ENCODE measurements at regions not wholly inside any gene's neighbourhood (a gene's known extent, or its start where the extent isn't known, plus 50 kb on each side); places are given as distances from the start of the nearest gene placed in this dataset.

GRCh38 chr9:17986595-17986994, 407.7 kb downstream of the SH3GL2 start:
- no peak for ATAC-seq
- DNase-seq, result no peak
- intact Hi-C loops (cut with DNase I), result no loop called here
- no peaks in the 10 kb centered on the region for H3K27me3 ChIP-seq
- no peak overlapping the region for H3K27ac ChIP-seq
- no peak overlapping the region for H3K4me3 ChIP-seq
- no peaks in the 10 kb centered on the region for H3K9me3 ChIP-seq
- no peaks in the 10 kb centered on the region for H3K4me1 ChIP-seq
- no peaks in the 10 kb centered on the region for H3K36me3 ChIP-seq
- TF ChIP-seq CTCF (IDR thresholded peaks at IDR 0.05), result no peak

- intact Hi-C loops (cut with DNase I), result no loop called here
- Histone ChIP-seq H3K4me1 (no peaks in the 10 kb centered on the region), H3K4me3 (no peak overlapping the region), H3K27ac (no peak overlapping the region), H3K36me3 (no peaks in the 10 kb centered on the region), H3K27me3 (no peaks in the 10 kb centered on the region), H3K9me3 (no peaks in the 10 kb centered on the region)
- no peak for TF ChIP-seq CTCF (IDR thresholded peaks at IDR 0.05)
- DNase-seq, result no peak
- no peak for ATAC-seq
These were observed 408.3 kb downstream of the SH3GL2 start for GRCh38 chr9:17987189-17987588.

GRCh38 chr9:17988489-17988888, 409.6 kb downstream of the SH3GL2 start:
- H3K4me3 ChIP-seq, result no peak overlapping the region
- H3K27ac ChIP-seq, result no peak overlapping the region
- no peaks in the 10 kb centered on the region for H3K27me3 ChIP-seq
- DNase-seq, result no peak
- intact Hi-C loops (cut with DNase I), result no loop called here
- ATAC-seq, result no peak
- no peaks in the 10 kb centered on the region for H3K36me3 ChIP-seq
- no peaks in the 10 kb centered on the region for H3K4me1 ChIP-seq
- TF ChIP-seq CTCF (IDR thresholded peaks at IDR 0.05), result no peak
- H3K9me3 ChIP-seq, result no peaks in the 10 kb centered on the region

GRCh38 chr9:17990602-17991001, 411.7 kb downstream of the SH3GL2 start:
- Histone ChIP-seq H3K36me3 (no peaks in the 10 kb centered on the region), H3K4me1 (no peaks in the 10 kb centered on the region), H3K27ac (no peak overlapping the region), H3K9me3 (no peaks in the 10 kb centered on the region), H3K27me3 (no peaks in the 10 kb centered on the region), H3K4me3 (no peak overlapping the region)
- no peak for DNase-seq
- intact Hi-C loops (cut with DNase I), result no loop called here
- ATAC-seq, result no peak
- TF ChIP-seq CTCF (IDR thresholded peaks at IDR 0.05), result no peak

- DNase-seq (no peak), ATAC-seq (no peak)
- no peaks in the 10 kb centered on the region for H3K36me3 ChIP-seq
- no peak overlapping the region for H3K27ac ChIP-seq
- intact Hi-C loops (cut with DNase I), result no loop called here
- no peaks in the 10 kb centered on the region for H3K9me3 ChIP-seq
- no peaks in the 10 kb centered on the region for H3K4me1 ChIP-seq
- TF ChIP-seq CTCF (IDR thresholded peaks at IDR 0.05), result no peak
- H3K4me3 ChIP-seq, result no peak overlapping the region
- H3K27me3 ChIP-seq, result no peaks in the 10 kb centered on the region
These were observed 414.2 kb downstream of the SH3GL2 start for GRCh38 chr9:17993024-17993423.

GRCh38 chr9:17994695-17995425, 416.0 kb downstream of the SH3GL2 start:
- Histone ChIP-seq H3K4me1 (no peaks in the 10 kb centered on the region), H3K27me3 (no peaks in the 10 kb centered on the region), H3K9me3 (no peaks in the 10 kb centered on the region), H3K27ac (no peak overlapping the region), H3K36me3 (no peaks in the 10 kb centered on the region), H3K4me3 (no peak overlapping the region)
- DNase-seq (no peak), ATAC-seq (no peak)
- intact Hi-C loops (cut with DNase I), result no loop called here
- no peak for TF ChIP-seq CTCF (IDR thresholded peaks at IDR 0.05)
